Vagina (tissue), 2 donors: ENCODE measurements at regions not wholly inside any gene's neighbourhood (a gene's known extent, or its start where the extent isn't known, plus 50 kb on each side); places are given as distances from the start of the nearest gene placed in this dataset.

Experiments used
- CTCF ChIP-seq, 3 experiments: fragments of 450-650 bp in 2 of 3; fragments of 200-600 bp in 1 of 3; sonication (generic) in 1 of 3; IDR thresholded peaks; one replicate each; pipeline ENCODE4 v1.5.1; 2017 to 2019; ENCODE audit warnings: antibody characterized with exemption in 3 of 3, mild to moderate bottlenecking in 2 of 3, moderate library complexity in 2 of 3
- POLR2A ChIP-seq, 2 donors: fragments of 450-650 bp; IDR thresholded peaks; one replicate each; pipeline ENCODE4 v1.6.1; 2017; ENCODE audit warnings: antibody characterized with exemption in 2 of 2, mild to moderate bottlenecking in 2 of 2, moderate library complexity in 2 of 2

GRCh38 chr2:239580199-239580527 lies 179.3 kb upstream of the HDAC4 start:
- no peak for TF ChIP-seq CTCF (IDR thresholded peaks at IDR 0.05)
- no peak for TF ChIP-seq POLR2A (IDR thresholded peaks at IDR 0.05)
